Endothelial cell of umbilical vein (primary cell): ENCODE measurements at regions not wholly inside any gene's neighbourhood (a gene's known extent, or its start where the extent isn't known, plus 50 kb on each side); places are given as distances from the start of the nearest gene placed in this dataset.

ENCODE experiments used
- BruUV-seq: library from RNA; stranded (reverse); fragments of 400-500 nt; replicated peaks from 2 replicates; lab custom pipeline; 2021; lab: Mats Ljungman, UMichigan
- CTCF ChIA-PET: fragments of 300-600, 350-600 bp; sonication (Branson Sonifier 250); formaldehyde crosslinking; loops from one replicate; lab custom pipeline; 2021; ENCODE audit warnings: antibody characterized with exemption, inconsistent platforms; lab: Charles Lee
- POLR2A ChIA-PET: fragments of 300-600, 350-600 bp; sonication (Branson Sonifier 250); formaldehyde crosslinking; loops from one replicate; lab custom pipeline; 2021; ENCODE audit warnings: antibody characterized with exemption, inconsistent platforms; lab: Charles Lee
- DNase-seq: peaks from one replicate; pipeline ENCODE4 v3.0.0-alpha.2; 2011; ENCODE audit warnings: low read depth, low spot score
- FAIRE-seq: peaks from 2 replicates; lab custom pipeline; 2011; peaks lifted over from hg19 to GRCh38; lab: Jason Lieb, UNC
- H2AFZ ChIP-seq: 2 replicates; pipeline ENCODE4 v1.6.0; 2012; ENCODE audit warnings: low read depth, low read length, control low read depth, inconsistent platforms
- H3K27ac ChIP-seq: 2 replicates; pipeline ENCODE4 v1.5.1; 2011; ENCODE audit warnings: low read depth, mild to moderate bottlenecking, control low read depth, low read length, moderate library complexity; ENCODE audit not compliant: insufficient read depth
- H3K27me3 ChIP-seq, 2 experiments: 2 replicates each; pipeline versions ENCODE4 v1.6.0 to v1.6.1; 2011; ENCODE audit warnings: low read length in 2 of 2, mixed read lengths in 1 of 2; ENCODE audit not compliant: control insufficient read depth in 2 of 2, insufficient read depth in 2 of 2
- H3K36me3 ChIP-seq, 2 experiments: 2 replicates in 1 of 2; 3 replicates in 1 of 2; pipeline ENCODE4 v1.5.1; 2011; ENCODE audit warnings: low read length in 2 of 2, mild to moderate bottlenecking in 1 of 2, moderate library complexity in 1 of 2; ENCODE audit not compliant: control insufficient read depth in 2 of 2, insufficient read depth in 2 of 2; ENCODE audit errors: extremely low read depth in 1 of 2
- H3K4me1 ChIP-seq: 3 replicates; pipeline ENCODE4 v1.5.1; 2011; ENCODE audit warnings: mild to moderate bottlenecking, low read length; ENCODE audit not compliant: control insufficient read depth, insufficient read depth; ENCODE audit errors: extremely low read depth
- H3K4me2 ChIP-seq: 2 replicates; pipeline ENCODE4 v1.6.1; 2011; ENCODE audit warnings: low read length, control low read depth, mixed read lengths; ENCODE audit not compliant: insufficient read depth
- H3K4me3 ChIP-seq, 3 experiments: fragments of 200-600 bp in 1 of 3; sonication (generic), shearing (Covaris generic) in 1 of 3; replicated peaks in 1 of 3; 2 replicates each; pipeline ENCODE4 v1.5.1; 2011 to 2016; ENCODE audit warnings: control low read depth in 3 of 3, low read length in 3 of 3, mild to moderate bottlenecking in 2 of 3, inconsistent platforms in 1 of 3, low read depth in 1 of 3, moderate library complexity in 1 of 3; ENCODE audit not compliant: insufficient read depth in 1 of 3
- H3K79me2 ChIP-seq: 2 replicates; pipeline ENCODE4 v1.6.0; 2012; ENCODE audit warnings: low read length, inconsistent platforms; ENCODE audit not compliant: control insufficient read depth, insufficient read depth
- H3K9ac ChIP-seq: replicated peaks from 2 replicates; pipeline ENCODE3; 2011; ENCODE audit warnings: low read length, control low read depth; ENCODE audit not compliant: insufficient read depth; ENCODE audit errors: extremely low read depth
- H3K9me1 ChIP-seq: replicated peaks from 3 replicates; pipeline ENCODE4 v1.6.0; 2011; ENCODE audit warnings: mild to moderate bottlenecking, low read length; ENCODE audit not compliant: control insufficient read depth, insufficient read depth; ENCODE audit errors: extremely low read depth
- H3K9me3 ChIP-seq: replicated peaks from 2 replicates; pipeline ENCODE4 v1.5.1; 2012; ENCODE audit warnings: low read length, inconsistent platforms; ENCODE audit not compliant: control insufficient read depth, insufficient read depth
- H4K20me1 ChIP-seq: replicated peaks from 2 replicates; pipeline ENCODE3; 2011; ENCODE audit warnings: mild to moderate bottlenecking, low read length; ENCODE audit not compliant: control insufficient read depth, insufficient read depth; ENCODE audit errors: extremely low read depth
- EZH2 ChIP-seq: IDR thresholded peaks from 2 replicates; pipeline ENCODE4 v1.6.1; 2012; ENCODE audit warnings: borderline replicate concordance, low read depth, mild to moderate bottlenecking, moderate library complexity, low read length, inconsistent platforms; ENCODE audit not compliant: severe bottlenecking
- FOS ChIP-seq: IDR thresholded peaks from 2 replicates; pipeline ENCODE4 v1.6.1; 2011; ENCODE audit warnings: mild to moderate bottlenecking, low read length, moderate library complexity, borderline replicate concordance; ENCODE audit not compliant: insufficient read depth
- GATA2 ChIP-seq: IDR thresholded peaks from 2 replicates; pipeline ENCODE4 v1.7.0; 2011; ENCODE audit warnings: low read depth, mild to moderate bottlenecking, moderate library complexity, mixed read lengths, low read length; ENCODE audit not compliant: insufficient read length, insufficient read depth
- JUN ChIP-seq: IDR thresholded peaks from 2 replicates; pipeline ENCODE4 v1.6.1; 2011; ENCODE audit warnings: borderline replicate concordance, low read depth; ENCODE audit not compliant: insufficient read length, insufficient read depth
- MYC ChIP-seq: IDR thresholded peaks from one replicate; pipeline ENCODE4 v1.6.1; 2011; ENCODE audit warnings: mild to moderate bottlenecking, low read depth, low read length
- POLR2A ChIP-seq: IDR thresholded peaks from 2 replicates; pipeline ENCODE4 v1.6.1; 2012; ENCODE audit warnings: low read depth, mild to moderate bottlenecking, control low read depth, low read length
- POLR2AphosphoS5 ChIP-seq: IDR thresholded peaks from 2 replicates; pipeline ENCODE4 v1.6.1; 2012; ENCODE audit warnings: low read depth, mild to moderate bottlenecking, control low read depth, low read length, moderate library complexity; ENCODE audit not compliant: insufficient read depth
- dilution Hi-C: fragments of 300-500 bp; cut with MboI; formaldehyde crosslinking; loops from one replicate; pipeline ENCODE4 v1.15.0; 2019; ENCODE audit warnings: low sequenced_read_pairs; ENCODE audit not compliant: extremely low pct_ligation_motif_present
- intact Hi-C: fragments of 100-400 bp; cut with micrococcal nuclease; formaldehyde crosslinking; loops from one replicate; pipeline ENCODE4 v1.10.0; 2022
- TF ChIP-seq, protein P1 (sequence below), 2 donors: IDR thresholded peaks; 1 replicate in 1 of 2; 2 replicates in 1 of 2; pipeline ENCODE4 v1.5.1; 2011; ENCODE audit warnings: low read length in 2 of 2, mild to moderate bottlenecking in 2 of 2, moderate library complexity in 2 of 2, control low read depth in 1 of 2, inconsistent platforms in 1 of 2, low read depth in 1 of 2; ENCODE audit not compliant: insufficient read depth in 1 of 2; ENCODE audit errors: extremely low read depth in 1 of 2
- TF ChIP-seq, protein P2 (sequence below): IDR thresholded peaks from 2 replicates; pipeline ENCODE4 v1.6.1; 2011; ENCODE audit not compliant: insufficient read depth, insufficient read length

GRCh38 chrX:13373431-13374187 lies 53.8 kb upstream of the ATXN3L start:
- no peak overlapping the region for H3K4me3 ChIP-seq
- no peak overlapping the region for H3K9ac ChIP-seq
- no peaks in the 10 kb centered on the region for H3K4me1 ChIP-seq
- H4K20me1 ChIP-seq: no peaks in the 10 kb centered on the region
- H3K9me1 ChIP-seq: no peaks in the 10 kb centered on the region
- FAIRE-seq (no peak), DNase-seq (peak; percentile 21)
- intact Hi-C loops: no loop called here
- H3K27ac ChIP-seq: no peak overlapping the region
- TF ChIP-seq GATA2: no peak
- TF ChIP-seq POLR2A: no peak
- TF ChIP-seq JUN: no peak
- TF ChIP-seq, protein P1, sequence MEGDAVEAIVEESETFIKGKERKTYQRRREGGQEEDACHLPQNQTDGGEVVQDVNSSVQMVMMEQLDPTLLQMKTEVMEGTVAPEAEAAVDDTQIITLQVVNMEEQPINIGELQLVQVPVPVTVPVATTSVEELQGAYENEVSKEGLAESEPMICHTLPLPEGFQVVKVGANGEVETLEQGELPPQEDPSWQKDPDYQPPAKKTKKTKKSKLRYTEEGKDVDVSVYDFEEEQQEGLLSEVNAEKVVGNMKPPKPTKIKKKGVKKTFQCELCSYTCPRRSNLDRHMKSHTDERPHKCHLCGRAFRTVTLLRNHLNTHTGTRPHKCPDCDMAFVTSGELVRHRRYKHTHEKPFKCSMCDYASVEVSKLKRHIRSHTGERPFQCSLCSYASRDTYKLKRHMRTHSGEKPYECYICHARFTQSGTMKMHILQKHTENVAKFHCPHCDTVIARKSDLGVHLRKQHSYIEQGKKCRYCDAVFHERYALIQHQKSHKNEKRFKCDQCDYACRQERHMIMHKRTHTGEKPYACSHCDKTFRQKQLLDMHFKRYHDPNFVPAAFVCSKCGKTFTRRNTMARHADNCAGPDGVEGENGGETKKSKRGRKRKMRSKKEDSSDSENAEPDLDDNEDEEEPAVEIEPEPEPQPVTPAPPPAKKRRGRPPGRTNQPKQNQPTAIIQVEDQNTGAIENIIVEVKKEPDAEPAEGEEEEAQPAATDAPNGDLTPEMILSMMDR (IDR thresholded peaks at IDR 0.05; ENCODE audit: extremely low read depth in 1 of 2, insufficient read depth in 1 of 2, low read depth in 1 of 2, low read length in 2 of 2): no peak
- TF ChIP-seq, protein P2, sequence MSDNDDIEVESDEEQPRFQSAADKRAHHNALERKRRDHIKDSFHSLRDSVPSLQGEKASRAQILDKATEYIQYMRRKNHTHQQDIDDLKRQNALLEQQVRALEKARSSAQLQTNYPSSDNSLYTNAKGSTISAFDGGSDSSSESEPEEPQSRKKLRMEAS: no peak
- TF ChIP-seq EZH2: no peak
- TF ChIP-seq MYC: no peak
- TF ChIP-seq FOS: no peak
- TF ChIP-seq POLR2AphosphoS5: no peak
- BruUV-seq: no TSS peak
- no peaks in the 10 kb centered on the region for H3K79me2 ChIP-seq
- no peaks in the 10 kb centered on the region for H3K9me3 ChIP-seq
- no peak overlapping the region for H3K4me2 ChIP-seq
- dilution Hi-C loops: no loop called here
- no peak overlapping the region for H2AFZ ChIP-seq
- H3K36me3 ChIP-seq: no peaks in the 10 kb centered on the region
- ChIA-PET POLR2A (no interaction called here), CTCF (no interaction called here)
- H3K27me3 ChIP-seq: no peaks in the 10 kb centered on the region
